WERI-Rb-1 (cell line): ENCODE measurements at regions not wholly inside any gene's neighbourhood (a gene's known extent, or its start where the extent isn't known, plus 50 kb on each side); places are given as distances from the start of the nearest gene placed in this dataset.

Source experiments
- DNase-seq: peaks from one replicate; pipeline ENCODE4 v3.0.0-alpha.2; 2020
- H3K27ac ChIP-seq: fragments of 250-450 bp; sonication (Bioruptor Pico); 2 replicates; pipeline ENCODE4 v1.5.1; 2020; ENCODE audit warnings: mild to moderate bottlenecking, moderate library complexity
- H3K27me3 ChIP-seq: fragments of 250-450 bp; sonication (Bioruptor Pico); 2 replicates; pipeline ENCODE4 v1.5.1; 2021; ENCODE audit warnings: mild to moderate bottlenecking, low read depth, moderate library complexity; ENCODE audit not compliant: insufficient read depth, severe bottlenecking
- H3K36me3 ChIP-seq: fragments of 250-450 bp; sonication (Bioruptor Pico); 2 replicates; pipeline ENCODE4 v1.5.1; 2020; ENCODE audit warnings: mild to moderate bottlenecking, moderate library complexity
- H3K4me3 ChIP-seq: 2 replicates; pipeline ENCODE4 v1.5.1; 2011; ENCODE audit warnings: low read depth, mild to moderate bottlenecking, control low read depth, low read length
- H3K9me3 ChIP-seq: fragments of 250-450 bp; sonication (Bioruptor Pico); 2 replicates; pipeline ENCODE4 v1.5.1; 2021; ENCODE audit warnings: mild to moderate bottlenecking, moderate library complexity; ENCODE audit not compliant: severe bottlenecking
- TF ChIP-seq, protein P1 (sequence below): IDR thresholded peaks from 2 replicates; pipeline ENCODE4 v1.5.1; 2011; ENCODE audit warnings: low read depth, mild to moderate bottlenecking, control low read depth, inconsistent platforms, low read length

DNA sequence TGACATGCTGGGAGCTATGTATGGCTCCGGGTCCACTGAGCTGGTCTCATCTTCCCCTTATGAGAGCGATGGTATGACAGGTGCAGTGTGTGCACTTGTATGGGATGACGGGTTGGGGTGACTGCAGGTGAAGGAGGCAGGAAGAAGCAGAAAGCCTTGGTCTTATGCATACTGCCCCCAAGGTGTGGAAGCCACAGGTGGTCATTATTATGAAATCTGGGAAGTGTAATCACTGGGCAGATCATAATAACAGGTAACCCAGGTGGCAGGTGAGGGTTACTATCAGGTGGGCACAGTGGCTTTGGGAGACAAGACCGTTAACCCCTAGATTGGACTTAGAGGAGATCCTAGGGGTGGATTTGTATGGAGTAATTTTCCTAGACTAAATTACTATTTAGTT lies 118.0 kb downstream of the RFC3 start:
- H3K27ac ChIP-seq = no peak overlapping the region
- H3K4me3 ChIP-seq = no peak overlapping the region
- TF ChIP-seq, protein P1, sequence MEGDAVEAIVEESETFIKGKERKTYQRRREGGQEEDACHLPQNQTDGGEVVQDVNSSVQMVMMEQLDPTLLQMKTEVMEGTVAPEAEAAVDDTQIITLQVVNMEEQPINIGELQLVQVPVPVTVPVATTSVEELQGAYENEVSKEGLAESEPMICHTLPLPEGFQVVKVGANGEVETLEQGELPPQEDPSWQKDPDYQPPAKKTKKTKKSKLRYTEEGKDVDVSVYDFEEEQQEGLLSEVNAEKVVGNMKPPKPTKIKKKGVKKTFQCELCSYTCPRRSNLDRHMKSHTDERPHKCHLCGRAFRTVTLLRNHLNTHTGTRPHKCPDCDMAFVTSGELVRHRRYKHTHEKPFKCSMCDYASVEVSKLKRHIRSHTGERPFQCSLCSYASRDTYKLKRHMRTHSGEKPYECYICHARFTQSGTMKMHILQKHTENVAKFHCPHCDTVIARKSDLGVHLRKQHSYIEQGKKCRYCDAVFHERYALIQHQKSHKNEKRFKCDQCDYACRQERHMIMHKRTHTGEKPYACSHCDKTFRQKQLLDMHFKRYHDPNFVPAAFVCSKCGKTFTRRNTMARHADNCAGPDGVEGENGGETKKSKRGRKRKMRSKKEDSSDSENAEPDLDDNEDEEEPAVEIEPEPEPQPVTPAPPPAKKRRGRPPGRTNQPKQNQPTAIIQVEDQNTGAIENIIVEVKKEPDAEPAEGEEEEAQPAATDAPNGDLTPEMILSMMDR = no peak
- no peaks in the 10 kb centered on the region for H3K9me3 ChIP-seq
- no peak for DNase-seq
- H3K36me3 ChIP-seq = no peaks in the 10 kb centered on the region
- H3K27me3 ChIP-seq = no peaks in the 10 kb centered on the region

DNA sequence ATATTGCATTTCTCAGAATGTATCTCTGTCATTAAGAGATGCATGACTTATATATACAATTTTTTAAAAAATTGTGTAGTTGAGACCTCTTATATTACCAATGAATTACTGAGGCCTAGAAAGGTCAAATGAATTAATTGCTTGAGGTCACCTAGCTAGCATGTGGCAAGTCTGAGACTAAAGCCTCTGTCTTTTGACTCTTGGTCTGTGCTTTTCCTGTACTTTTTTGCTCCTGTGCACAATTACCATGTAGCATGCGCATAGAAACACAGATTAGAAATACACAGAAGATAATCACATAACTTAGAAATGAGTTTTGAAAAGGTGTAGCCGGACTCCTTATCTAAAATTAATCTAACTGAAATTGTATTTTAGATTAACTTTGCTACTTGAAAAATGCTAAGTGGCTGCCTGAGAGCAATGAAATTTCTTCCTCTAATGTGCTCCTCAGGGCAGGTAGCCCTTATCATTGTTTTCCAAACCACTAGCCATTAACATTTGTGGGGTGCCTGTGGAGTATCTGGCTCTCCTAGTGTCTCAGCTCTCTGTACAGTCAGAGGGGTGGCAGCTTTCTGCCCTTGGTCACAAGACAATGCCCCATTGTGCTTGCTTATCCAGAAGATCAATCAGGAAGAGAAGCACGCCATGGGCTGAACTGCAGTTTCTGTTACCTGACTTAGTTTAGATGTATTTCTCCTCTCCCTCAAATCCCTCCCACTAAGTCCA lies 119.6 kb downstream of the RFC3 start:
- no peaks in the 10 kb centered on the region for H3K27me3 ChIP-seq
- H3K27ac ChIP-seq = no peak overlapping the region
- no peaks in the 10 kb centered on the region for H3K36me3 ChIP-seq
- H3K9me3 ChIP-seq = no peaks in the 10 kb centered on the region
- H3K4me3 ChIP-seq = no peak overlapping the region
- no peak for DNase-seq
- TF ChIP-seq, protein P1 = no peak

DNA sequence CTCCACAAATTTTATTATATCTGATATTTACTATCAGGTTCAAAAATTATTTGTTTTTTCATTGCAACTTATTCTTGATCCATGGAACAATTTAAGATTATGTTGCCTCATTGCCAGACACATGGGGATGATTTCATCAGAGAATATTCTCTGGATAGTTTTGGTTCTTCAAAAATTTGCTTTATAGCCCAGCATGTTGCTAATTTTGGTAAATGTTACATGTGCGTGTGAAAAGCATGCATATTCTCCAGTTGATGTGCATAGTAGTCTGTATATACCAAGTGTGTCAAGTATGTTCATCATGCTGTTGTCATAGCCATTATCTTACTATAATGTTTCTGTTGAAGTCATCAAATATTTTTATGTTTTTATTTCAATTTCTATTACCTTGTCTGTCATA lies 122.3 kb downstream of the RFC3 start:
- Histone ChIP-seq H3K36me3 (no peaks in the 10 kb centered on the region), H3K4me3 (no peak overlapping the region), H3K9me3 (no peaks in the 10 kb centered on the region), H3K27me3 (no peaks in the 10 kb centered on the region), H3K27ac (no peak overlapping the region)
- no peak for DNase-seq
- TF ChIP-seq, protein P1 = no peak

DNA sequence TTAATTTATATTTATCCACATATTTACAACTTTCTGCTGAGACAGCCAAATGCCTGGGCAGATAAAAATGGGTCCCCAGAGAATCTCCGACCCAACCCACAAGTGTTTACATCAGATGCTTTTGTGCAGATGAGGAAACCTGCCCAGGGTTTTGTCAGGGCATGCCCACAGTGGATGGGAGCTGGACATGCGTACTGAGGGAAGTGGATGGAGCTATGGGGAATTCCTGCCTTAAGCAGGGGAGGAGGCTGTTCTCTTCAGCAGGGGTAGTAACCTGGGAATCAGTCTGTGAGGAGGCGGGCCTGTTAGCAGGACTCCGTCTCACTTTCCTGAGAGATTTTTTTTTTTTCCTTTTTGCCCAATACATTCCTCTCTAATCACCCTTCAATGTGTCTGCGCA lies 122.9 kb downstream of the RFC3 start:
- H3K4me3 ChIP-seq = no peak overlapping the region
- H3K27me3 ChIP-seq = no peaks in the 10 kb centered on the region
- no peak for DNase-seq
- no peak overlapping the region for H3K27ac ChIP-seq
- TF ChIP-seq, protein P1 = no peak
- H3K9me3 ChIP-seq = no peaks in the 10 kb centered on the region
- H3K36me3 ChIP-seq = no peaks in the 10 kb centered on the region

DNA sequence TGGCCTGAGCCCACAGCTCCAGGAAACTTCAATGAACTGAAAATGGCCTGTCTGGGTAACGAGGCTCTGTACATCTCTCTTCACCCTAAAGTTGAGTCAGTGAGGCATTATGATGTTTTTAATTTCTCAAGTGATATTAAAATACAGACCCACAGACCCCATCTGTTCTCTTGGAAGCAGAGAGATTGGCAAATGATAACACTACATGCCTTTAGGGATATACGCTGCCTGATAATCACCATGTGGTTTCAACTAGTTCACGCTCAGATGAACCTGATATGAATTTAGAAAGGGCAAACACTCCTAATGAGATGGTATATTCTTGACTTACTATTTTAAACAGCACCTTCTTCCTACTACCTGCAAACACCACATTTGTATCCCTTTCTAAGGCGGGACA lies 127.5 kb downstream of the RFC3 start:
- TF ChIP-seq, protein P1 = no peak

DNA sequence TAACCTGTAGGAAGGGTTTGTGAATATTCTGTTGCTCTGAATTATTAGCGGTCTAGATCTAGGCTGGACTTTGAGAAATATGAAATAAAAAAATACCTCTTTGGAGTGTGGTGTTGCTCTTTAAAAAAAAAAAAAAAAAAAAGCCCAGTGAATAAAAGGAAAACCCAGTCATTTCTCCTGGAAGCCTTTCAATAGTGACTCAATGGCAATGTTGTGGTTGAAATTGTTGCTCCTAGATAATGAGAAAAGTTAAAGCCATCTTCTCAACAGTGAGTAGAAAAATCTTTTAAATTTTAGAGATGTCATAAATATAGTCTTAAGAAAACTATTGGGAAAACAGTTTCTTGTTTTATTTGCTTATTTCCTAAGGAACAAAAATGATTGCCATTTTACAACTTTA lies 135.3 kb downstream of the RFC3 start:
- no peak overlapping the region for H3K27ac ChIP-seq
- TF ChIP-seq, protein P1 = no peak
- no peaks in the 10 kb centered on the region for H3K27me3 ChIP-seq
- no peak for DNase-seq
- no peak overlapping the region for H3K4me3 ChIP-seq
- no peaks in the 10 kb centered on the region for H3K9me3 ChIP-seq
- no peaks in the 10 kb centered on the region for H3K36me3 ChIP-seq

More for the DNA sequence above, 127.5 kb downstream of the RFC3 start:
- no peak overlapping the region for H3K27ac ChIP-seq
- H3K27me3 ChIP-seq = no peaks in the 10 kb centered on the region
- H3K9me3 ChIP-seq = no peaks in the 10 kb centered on the region
- H3K4me3 ChIP-seq = no peak overlapping the region
- H3K36me3 ChIP-seq = no peaks in the 10 kb centered on the region
- no peak for DNase-seq
